ENCODE measurements at regions not wholly inside any gene's neighbourhood (a gene's known extent, or its start where the extent isn't known, plus 50 kb on each side); places are given as distances from the start of the nearest gene placed in this dataset.

- no peak for TF ChIP-seq POLR2A (IDR thresholded peaks at IDR 0.05)
- TF ChIP-seq CTCF (IDR thresholded peaks at IDR 0.05): no peak
Measured at GRCh38 chr9:134221273-134222017, 57.1 kb upstream of the RNU6ATAC start.

Data from sigmoid colon (tissue), 3 donors.